SK-N-SH (cell line): ENCODE measurements at regions not wholly inside any gene's neighbourhood (a gene's known extent, or its start where the extent isn't known, plus 50 kb on each side); places are given as distances from the start of the nearest gene placed in this dataset.

Source experiments
- CTCF ChIA-PET: fragments of 300-600, 350-600 bp; formaldehyde crosslinking; extraction: SDS; loops from one replicate; lab custom pipeline; 2021; lab: Yijun Ruan, JAX
- POLR2A ChIA-PET: fragments of 350-600 bp; sonication (Branson Sonifier 250); formaldehyde crosslinking; extraction: SDS; loops from one replicate; lab custom pipeline; 2020; ENCODE audit warnings: antibody characterized with exemption, inconsistent platforms; lab: Yijun Ruan, JAX
- DNase-seq: peaks from one replicate; pipeline ENCODE4 v3.0.0; 2012
- H2AFZ ChIP-seq: fragments of 200-600 bp; sonication (generic); 2 replicates; pipeline ENCODE4 v1.8.1; 2016; ENCODE audit warnings: antibody characterized with exemption, mild to moderate bottlenecking, low read depth
- H3F3A ChIP-seq: fragments of 200-600 bp; sonication (generic); replicated peaks from 2 replicates; pipeline ENCODE3; 2016; ENCODE audit warnings: antibody characterized with exemption, mild to moderate bottlenecking; ENCODE audit not compliant: insufficient read depth
- H3K27ac ChIP-seq, 2 experiments: fragments of 200-500 bp in 1 of 2; fragments of 200-600 bp in 1 of 2; sonication (Bioruptor generic) in 1 of 2; sonication (generic), shearing (Covaris generic) in 1 of 2; 2 replicates each; pipeline versions ENCODE4 v1.5.1 to v1.6.1; 2014 to 2016; ENCODE audit warnings: low read depth in 2 of 2, inconsistent platforms in 1 of 2, low read length in 1 of 2, mild to moderate bottlenecking in 1 of 2, mixed read lengths in 1 of 2
- H3K27me3 ChIP-seq: fragments of 200-600 bp; sonication (generic), shearing (Covaris generic); 2 replicates; pipeline ENCODE4 v1.6.1; 2016; ENCODE audit warnings: mixed run types; ENCODE audit not compliant: insufficient read depth
- H3K36me3 ChIP-seq, 2 experiments: fragments of 200-500 bp in 1 of 2; fragments of 200-600 bp in 1 of 2; sonication (Bioruptor generic) in 1 of 2; sonication (generic) in 1 of 2; replicated peaks in 1 of 2; 2 replicates each; pipeline versions ENCODE3 to v1.5.1; 2014 to 2016; ENCODE audit warnings: low read length in 1 of 2, mild to moderate bottlenecking in 1 of 2; ENCODE audit not compliant: insufficient read depth in 2 of 2, control insufficient read depth in 1 of 2
- H3K4me1 ChIP-seq, 2 experiments: fragments of 200-500 bp in 1 of 2; fragments of 200-600 bp in 1 of 2; sonication (Bioruptor generic) in 1 of 2; sonication (generic), shearing (Covaris generic) in 1 of 2; 2 replicates each; pipeline versions ENCODE4 v1.5.1 to v1.6.1; 2014 to 2016; ENCODE audit warnings: low read depth in 1 of 2, low read length in 1 of 2, mixed run types in 1 of 2; ENCODE audit not compliant: insufficient read depth in 2 of 2, control insufficient read depth in 1 of 2
- H3K4me2 ChIP-seq: fragments of 200-600 bp; sonication (generic), shearing (Covaris generic); 2 replicates; pipeline ENCODE4 v1.6.1; 2017; ENCODE audit warnings: mixed run types
- H3K4me3 ChIP-seq, 2 experiments: fragments of 200-500 bp in 1 of 2; fragments of 200-600 bp in 1 of 2; sonication (Bioruptor generic) in 1 of 2; sonication (generic), shearing (Covaris generic) in 1 of 2; 2 replicates each; pipeline versions ENCODE4 v1.5.1 to v1.8.1; 2014 to 2016; ENCODE audit warnings: low read depth in 2 of 2, inconsistent platforms in 1 of 2, low read length in 1 of 2, mild to moderate bottlenecking in 1 of 2, mixed read lengths in 1 of 2, moderate library complexity in 1 of 2
- H3K79me2 ChIP-seq: fragments of 200-600 bp; sonication (generic); 2 replicates; pipeline ENCODE4 v1.8.1; 2017; ENCODE audit warnings: mild to moderate bottlenecking; ENCODE audit not compliant: insufficient read depth
- H3K9ac ChIP-seq: fragments of 200-600 bp; sonication (generic); 2 replicates; pipeline ENCODE4 v1.6.1; 2017; ENCODE audit warnings: mixed run types
- H3K9me2 ChIP-seq: fragments of 200-600 bp; sonication (generic); 2 replicates; pipeline ENCODE4 v1.6.1; 2017; ENCODE audit warnings: mixed run types
- H3K9me3 ChIP-seq: fragments of 200-600 bp; sonication (generic); 2 replicates; pipeline ENCODE4 v1.6.1; 2017; ENCODE audit warnings: mixed run types, mild to moderate bottlenecking, moderate library complexity
- H4K20me1 ChIP-seq: fragments of 200-600 bp; sonication (generic); 2 replicates; pipeline ENCODE4 v1.6.1; 2017; ENCODE audit warnings: mild to moderate bottlenecking, mixed run types; ENCODE audit not compliant: insufficient read depth
- CHD2 ChIP-seq: fragments of 150-350 bp; IDR thresholded peaks from 2 replicates; pipeline ENCODE4 v1.6.1; 2018; ENCODE audit warnings: low read length; ENCODE audit not compliant: partially characterized antibody
- ELF1 ChIP-seq: IDR thresholded peaks from 2 replicates; pipeline ENCODE4 v1.4.0; 2012
- FOSL2 ChIP-seq: IDR thresholded peaks from 2 replicates; pipeline ENCODE4 v1.4.0; 2012; ENCODE audit warnings: low read depth, mild to moderate bottlenecking, moderate library complexity, borderline replicate concordance
- FOXJ3 ChIP-seq: sonication (generic); formaldehyde crosslinking; IDR thresholded peaks from 2 replicates; pipeline ENCODE4 v1.5.1; 2020; ENCODE audit warnings: mild to moderate bottlenecking, missing genetic modification reagents
- FOXM1 ChIP-seq: IDR thresholded peaks from 2 replicates; pipeline ENCODE4 v1.4.0; 2012; ENCODE audit warnings: low read depth, mild to moderate bottlenecking
- IRF3 ChIP-seq: fragments of 150-350 bp; IDR thresholded peaks from 2 replicates; pipeline ENCODE4 v1.6.1; 2016; ENCODE audit warnings: mild to moderate bottlenecking, low read depth, low read length
- MAX ChIP-seq: IDR thresholded peaks from 2 replicates; pipeline ENCODE4 v1.4.0; 2012; ENCODE audit warnings: low read depth
- MEF2A ChIP-seq: IDR thresholded peaks from 2 replicates; pipeline ENCODE4 v1.4.0; 2012; ENCODE audit warnings: low read depth, borderline replicate concordance
- NFIC ChIP-seq: IDR thresholded peaks from 2 replicates; pipeline ENCODE4 v1.4.0; 2012; ENCODE audit warnings: borderline replicate concordance
- PBX3 ChIP-seq: IDR thresholded peaks from 2 replicates; pipeline ENCODE4; 2012
- POLR2AphosphoS5 ChIP-seq: IDR thresholded peaks from 2 replicates; pipeline ENCODE4 v1.6.1; 2012; ENCODE audit warnings: low read depth, low read length
- RAD21 ChIP-seq: IDR thresholded peaks from 2 replicates; pipeline ENCODE4 v1.6.1; 2012; ENCODE audit warnings: mild to moderate bottlenecking, low read length
- RCOR1 ChIP-seq: fragments of 150-350 bp; IDR thresholded peaks from 2 replicates; pipeline ENCODE4 v1.6.1; 2017; ENCODE audit warnings: antibody characterized with exemption, low read length
- REST ChIP-seq: IDR thresholded peaks from 2 replicates; pipeline ENCODE4 v1.6.1; 2012; ENCODE audit warnings: mild to moderate bottlenecking, low read depth, low read length, moderate library complexity
- RFX5 ChIP-seq: IDR thresholded peaks from 2 replicates; pipeline ENCODE4 v1.6.1; 2012; ENCODE audit warnings: mild to moderate bottlenecking, improper control_type of control experiment, low read length
- RXRA ChIP-seq: IDR thresholded peaks from 2 replicates; pipeline ENCODE4 v1.4.0; 2012; ENCODE audit warnings: low read depth, mild to moderate bottlenecking, borderline replicate concordance
- SMC3 ChIP-seq: IDR thresholded peaks from 2 replicates; pipeline ENCODE4 v1.6.1; 2012; ENCODE audit warnings: low read depth, low read length, improper control_type of control experiment
- TAF1 ChIP-seq: IDR thresholded peaks from 2 replicates; pipeline ENCODE4 v1.6.1; 2012; ENCODE audit warnings: low read depth, mild to moderate bottlenecking, low read length, moderate library complexity, borderline replicate concordance
- TCF12 ChIP-seq: IDR thresholded peaks from 2 replicates; pipeline ENCODE4 v1.4.0; 2012
- TEAD4 ChIP-seq: IDR thresholded peaks from 2 replicates; pipeline ENCODE4 v1.4.0; 2012; ENCODE audit warnings: mild to moderate bottlenecking, borderline replicate concordance; ENCODE audit not compliant: insufficient read depth
- USF1 ChIP-seq: IDR thresholded peaks from 2 replicates; pipeline ENCODE4 v1.4.0; 2012; ENCODE audit warnings: low read depth, borderline replicate concordance
- ZBTB33 ChIP-seq: IDR thresholded peaks from 2 replicates; pipeline ENCODE4 v1.4.0; 2012; ENCODE audit warnings: low read depth, borderline replicate concordance
- WGBS: methylation state at CpG from one replicate; pipeline ENCODE4 v1.1.6; 2017; ENCODE audit warnings: low lambda C conversion rate; 5-methylcytosine and 5-hydroxymethylcytosine counted together

- no peaks in the 10 kb centered on the region for H4K20me1 ChIP-seq
- no peak overlapping the region for H3K9ac ChIP-seq
- H3K4me1 ChIP-seq = no peaks in the 10 kb centered on the region
- H3F3A ChIP-seq = no peaks in the 10 kb centered on the region
- no peak for DNase-seq
- no peaks in the 10 kb centered on the region for H3K27me3 ChIP-seq
- TF ChIP-seq RFX5 (no peak), SMC3 (no peak), ZBTB33 (no peak), FOXJ3 (CRISPR knock-in tag) (no peak), PBX3 (no peak), MAX (no peak), FOSL2 (no peak), RAD21 (no peak), POLR2AphosphoS5 (no peak), FOXM1 (no peak), NFIC (no peak), TAF1 (no peak), RCOR1 (no peak), TEAD4 (no peak), USF1 (no peak), RXRA (no peak), CHD2 (no peak), MEF2A (no peak)
- CTCF ChIA-PET = no interaction called here
- no peak overlapping the region for H3K4me3 ChIP-seq
- no peak overlapping the region for H2AFZ ChIP-seq
- no peaks in the 10 kb centered on the region for H3K9me2 ChIP-seq
- 76% methylated on average over 2 of the region's 2 CpGs for WGBS
- H3K36me3 ChIP-seq = no peaks in the 10 kb centered on the region
- no peak overlapping the region for H3K4me2 ChIP-seq
- H3K79me2 ChIP-seq = no peaks in the 10 kb centered on the region
- POLR2A ChIA-PET = no interaction called here
- H3K9me3 ChIP-seq = no peaks in the 10 kb centered on the region
- H3K27ac ChIP-seq = no peak overlapping the region
Measured at GRCh38 chr10:120656107-120656506, 195.1 kb upstream of the WDR11 start.

- POLR2A ChIA-PET = no interaction called here
- Histone ChIP-seq H3K36me3 (no peaks in the 10 kb centered on the region), H3K9me3 (no peaks in the 10 kb centered on the region), H3K79me2 (no peaks in the 10 kb centered on the region), H3F3A (no peaks in the 10 kb centered on the region), H4K20me1 (no peaks in the 10 kb centered on the region), H2AFZ (no peak overlapping the region), H3K9me2 (no peaks in the 10 kb centered on the region), H3K4me1 (no peaks in the 10 kb centered on the region), H3K9ac (no peak overlapping the region), H3K27me3 (no peaks in the 10 kb centered on the region), H3K27ac (no peak overlapping the region), H3K4me3 (no peak overlapping the region), H3K4me2 (no peak overlapping the region)
- DNase-seq = no peak
- TF ChIP-seq IRF3 (no peak), MEF2A (no peak), REST (no peak), ELF1 (no peak), NFIC (no peak), RFX5 (no peak), TCF12 (no peak)
- 41% methylated on average over 3 of the region's 3 CpGs for WGBS
- CTCF ChIA-PET = no interaction called here
Measured at GRCh38 chr10:120657371-120657770, 193.8 kb upstream of the WDR11 start.
